HFFc6 (cell line): ENCODE measurements at regions not wholly inside any gene's neighbourhood (a gene's known extent, or its start where the extent isn't known, plus 50 kb on each side); places are given as distances from the start of the nearest gene placed in this dataset.

ENCODE experiments used
- DNase-seq: peaks from one replicate; pipeline ENCODE4 v3.0.0-alpha.2; 2018
- H3K27ac Mint-ChIP-seq: 2 replicates; pipeline ENCODE4 v1.8.0; 2020; ENCODE audit warnings: mild to moderate bottlenecking, mixed read lengths
- H3K27me3 Mint-ChIP-seq: 2 replicates; pipeline ENCODE4 v1.8.0; 2021; ENCODE audit warnings: mild to moderate bottlenecking, moderate library complexity, mixed read lengths; ENCODE audit not compliant: insufficient read depth
- H3K36me3 Mint-ChIP-seq: 2 replicates; pipeline ENCODE4 v1.8.0; 2021; ENCODE audit warnings: low read depth, mixed read lengths
- H3K4me1 Mint-ChIP-seq: 2 replicates; pipeline ENCODE4 v1.8.0; 2020; ENCODE audit warnings: low read depth, mixed read lengths
- H3K4me3 Mint-ChIP-seq: 2 replicates; pipeline ENCODE4 v1.8.0; 2020; ENCODE audit warnings: mild to moderate bottlenecking, moderate library complexity, mixed read lengths
- H3K9me3 Mint-ChIP-seq: 2 replicates; pipeline ENCODE4 v1.8.0; 2020; ENCODE audit warnings: mild to moderate bottlenecking, mixed read lengths
- TF ChIP-seq, protein P1 (sequence below): fragments of 200-600 bp; sonication (generic); IDR thresholded peaks from 2 replicates; pipeline ENCODE4 v1.5.0; 2021; ENCODE audit warnings: antibody characterized with exemption, mild to moderate bottlenecking

DNA sequence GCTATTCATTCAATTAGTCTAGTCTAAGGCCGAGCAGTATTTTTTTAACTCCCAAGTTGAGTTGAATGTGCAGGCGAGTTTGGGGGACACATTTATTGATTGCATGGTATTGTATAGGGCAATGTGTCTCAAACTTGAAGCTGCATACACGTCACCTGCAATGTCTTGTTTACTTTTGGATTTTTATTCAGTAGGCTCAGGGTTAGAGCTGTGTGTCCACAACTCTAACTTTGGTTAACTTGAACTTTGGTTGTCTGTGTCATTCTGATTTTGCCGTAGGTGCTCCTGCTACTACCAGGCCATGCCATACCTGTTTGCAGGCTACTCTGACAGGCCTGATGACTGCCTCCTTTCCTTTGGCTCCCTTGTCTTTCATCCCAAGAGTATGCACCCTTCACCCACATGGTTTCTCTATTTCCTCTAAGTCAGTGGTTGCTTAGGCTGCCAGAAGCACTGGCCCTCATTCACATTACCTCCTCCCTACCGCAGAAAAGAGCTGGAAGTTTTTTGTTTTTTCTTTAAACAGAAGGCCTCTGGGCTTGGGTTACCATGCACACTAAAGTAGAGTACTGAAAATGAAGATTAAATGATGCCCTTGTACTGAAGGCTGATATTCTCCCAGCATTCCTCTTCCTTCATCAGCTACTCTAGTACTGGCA, 219.4 kb upstream of the SPOPL start:
- Mint-ChIP-seq H3K36me3 (no peaks in the 10 kb centered on the region), H3K27me3 (no peaks in the 10 kb centered on the region), H3K4me1 (peaks cover 2% of the 10 kb centered on the region), H3K27ac (no peak overlapping the region), H3K4me3 (no peak overlapping the region), H3K9me3 (no peaks in the 10 kb centered on the region)
- TF ChIP-seq, protein P1, sequence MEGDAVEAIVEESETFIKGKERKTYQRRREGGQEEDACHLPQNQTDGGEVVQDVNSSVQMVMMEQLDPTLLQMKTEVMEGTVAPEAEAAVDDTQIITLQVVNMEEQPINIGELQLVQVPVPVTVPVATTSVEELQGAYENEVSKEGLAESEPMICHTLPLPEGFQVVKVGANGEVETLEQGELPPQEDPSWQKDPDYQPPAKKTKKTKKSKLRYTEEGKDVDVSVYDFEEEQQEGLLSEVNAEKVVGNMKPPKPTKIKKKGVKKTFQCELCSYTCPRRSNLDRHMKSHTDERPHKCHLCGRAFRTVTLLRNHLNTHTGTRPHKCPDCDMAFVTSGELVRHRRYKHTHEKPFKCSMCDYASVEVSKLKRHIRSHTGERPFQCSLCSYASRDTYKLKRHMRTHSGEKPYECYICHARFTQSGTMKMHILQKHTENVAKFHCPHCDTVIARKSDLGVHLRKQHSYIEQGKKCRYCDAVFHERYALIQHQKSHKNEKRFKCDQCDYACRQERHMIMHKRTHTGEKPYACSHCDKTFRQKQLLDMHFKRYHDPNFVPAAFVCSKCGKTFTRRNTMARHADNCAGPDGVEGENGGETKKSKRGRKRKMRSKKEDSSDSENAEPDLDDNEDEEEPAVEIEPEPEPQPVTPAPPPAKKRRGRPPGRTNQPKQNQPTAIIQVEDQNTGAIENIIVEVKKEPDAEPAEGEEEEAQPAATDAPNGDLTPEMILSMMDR = no peak
- DNase-seq = no peak

DNA sequence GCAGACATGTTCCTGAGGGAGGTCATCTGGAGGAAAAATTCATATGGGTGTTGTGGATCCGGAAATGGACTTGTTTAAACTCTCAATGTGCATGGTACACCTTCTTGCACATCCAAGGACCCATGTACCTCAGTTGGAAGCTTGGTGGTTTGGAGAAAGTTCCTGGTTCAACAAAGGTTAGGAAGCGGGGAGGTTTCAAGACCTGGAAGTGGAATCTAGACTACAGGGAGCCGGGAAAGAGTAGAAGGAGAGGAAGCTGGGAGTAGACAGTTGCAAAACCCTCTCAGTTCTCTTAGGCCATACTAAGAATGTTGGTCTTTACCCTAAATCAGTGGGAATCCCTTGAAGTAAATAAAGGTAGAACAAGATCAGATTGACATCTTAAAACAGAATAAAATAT, 209.8 kb upstream of the SPOPL start:
- Mint-ChIP-seq H3K9me3 (peaks cover 3% of the 10 kb centered on the region; the same call in 1 of the 2 replicates), H3K36me3 (no peaks in the 10 kb centered on the region), H3K27me3 (no peaks in the 10 kb centered on the region), H3K4me3 (no peak overlapping the region), H3K4me1 (peaks cover 5% of the 10 kb centered on the region; the same call in 1 of the 2 replicates), H3K27ac (no peak overlapping the region)
- TF ChIP-seq, protein P1 = no peak
- no peak for DNase-seq

DNA sequence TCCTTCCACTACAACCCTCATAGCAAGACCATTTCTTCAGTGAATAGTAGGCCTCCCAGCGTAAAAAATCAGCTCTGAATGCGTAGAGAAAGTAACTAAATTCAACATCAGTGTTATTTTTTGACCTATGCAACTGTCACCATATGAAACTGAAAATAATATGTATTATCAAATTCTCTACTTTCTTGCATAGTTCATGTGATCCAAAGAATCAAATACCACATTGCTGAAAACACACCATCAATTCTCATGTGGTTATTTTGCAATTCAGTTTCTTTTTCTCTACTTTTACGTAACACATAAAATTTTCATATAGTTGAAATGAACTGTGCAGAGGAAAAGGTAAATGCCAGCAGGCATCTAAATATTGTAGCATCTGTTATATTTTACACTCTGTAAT, 208.5 kb upstream of the SPOPL start:
- Mint-ChIP-seq H3K36me3 (no peaks in the 10 kb centered on the region), H3K4me3 (no peak overlapping the region), H3K9me3 (peaks cover under 1% of the 10 kb centered on the region; the same call in 1 of the 2 replicates), H3K27me3 (no peaks in the 10 kb centered on the region), H3K4me1 (peaks cover 5% of the 10 kb centered on the region; the same call in 1 of the 2 replicates), H3K27ac (no peak overlapping the region)
- DNase-seq = no peak
- TF ChIP-seq, protein P1 = no peak

DNA sequence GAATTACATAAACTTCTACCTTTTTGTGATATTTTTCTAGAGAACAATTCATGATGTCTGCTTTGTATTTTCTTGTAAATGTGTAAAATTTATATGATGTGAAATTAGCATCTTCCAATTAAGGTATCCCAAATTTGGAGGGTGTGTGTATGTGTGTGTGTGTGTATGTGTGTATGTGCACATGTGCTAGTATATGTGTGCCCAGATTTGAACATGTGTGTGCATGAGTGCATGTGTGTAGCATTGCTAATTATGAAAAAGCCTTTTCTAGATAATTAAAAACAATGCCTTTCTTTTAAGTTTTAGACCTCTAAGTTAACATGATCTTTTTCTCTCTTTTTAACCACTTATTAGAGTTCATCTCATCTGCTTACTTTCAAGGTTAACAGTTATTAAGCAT, 208.0 kb upstream of the SPOPL start:
- Mint-ChIP-seq H3K27me3 (no peaks in the 10 kb centered on the region), H3K4me3 (no peak overlapping the region), H3K36me3 (no peaks in the 10 kb centered on the region), H3K9me3 (no peaks in the 10 kb centered on the region), H3K27ac (no peak overlapping the region), H3K4me1 (peaks cover 5% of the 10 kb centered on the region; the same call in 1 of the 2 replicates)
- no peak for DNase-seq
- TF ChIP-seq, protein P1 = no peak

DNA sequence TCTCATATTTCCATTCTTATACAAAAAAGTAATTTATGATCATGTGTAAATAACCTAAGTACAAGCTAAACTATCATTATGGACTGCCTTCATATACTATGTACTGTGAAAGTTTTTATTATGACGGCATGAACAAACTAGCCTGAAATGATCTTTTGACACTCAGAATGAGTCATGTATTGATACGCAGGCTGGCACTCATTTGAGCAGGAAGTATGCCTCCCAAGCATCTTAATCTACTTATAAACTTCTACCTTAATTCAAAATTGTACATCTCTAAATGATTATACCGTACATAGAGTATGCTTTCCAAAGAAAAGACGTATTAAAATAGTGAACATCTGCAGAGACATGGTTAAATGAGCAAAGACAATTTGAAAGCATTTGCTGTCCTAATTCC, 207.1 kb upstream of the SPOPL start:
- TF ChIP-seq, protein P1 = no peak
- H3K27ac Mint-ChIP-seq = no peak overlapping the region

More for the DNA sequence above, 207.1 kb upstream of the SPOPL start:
- Mint-ChIP-seq H3K4me1 (peaks cover 5% of the 10 kb centered on the region; the same call in 1 of the 2 replicates), H3K4me3 (no peak overlapping the region), H3K36me3 (no peaks in the 10 kb centered on the region), H3K9me3 (no peaks in the 10 kb centered on the region), H3K27me3 (no peaks in the 10 kb centered on the region)
- no peak for DNase-seq
